ENCODE measurements at regions not wholly inside any gene's neighbourhood (a gene's known extent, or its start where the extent isn't known, plus 50 kb on each side); places are given as distances from the start of the nearest gene placed in this dataset.

GRCh38 chr10:10596256-10596655 lies 421.4 kb upstream of the CELF2 start:
- no peak for TF ChIP-seq CTCF (IDR thresholded peaks at IDR 0.05)
- no peak for TF ChIP-seq POLR2A (IDR thresholded peaks at IDR 0.05)
